ENCODE measurements at regions not wholly inside any gene's neighbourhood (a gene's known extent, or its start where the extent isn't known, plus 50 kb on each side); places are given as distances from the start of the nearest gene placed in this dataset.

- Histone ChIP-seq H4K91ac (replicated peaks; ENCODE audit: insufficient read length, low read length) (no peak overlapping the region), H2AK5ac (ENCODE audit: low read depth, low read length) (no peak overlapping the region), H3K4me1 (replicated peaks in 1 of 4; ENCODE audit: control insufficient read depth in 3 of 4, insufficient read depth in 4 of 4, low read length in 3 of 4) (peaks cover 0 to 4% (median 0%) of the 10 kb centered on the region in 4 experiments; a peak in 1 of 7 replicates)
- no peak for TF ChIP-seq SP4 (IDR thresholded peaks at IDR 0.05; ENCODE audit: low read length)
- no peak for TF ChIP-seq TAF7 (optimal IDR thresholded peaks at IDR 0.05; ENCODE audit: borderline replicate concordance, low read depth, low read length)
- no peak for TF ChIP-seq KDM1A (IDR thresholded peaks at IDR 0.05; ENCODE audit: borderline replicate concordance, low read length)
- TF ChIP-seq, protein P1, sequence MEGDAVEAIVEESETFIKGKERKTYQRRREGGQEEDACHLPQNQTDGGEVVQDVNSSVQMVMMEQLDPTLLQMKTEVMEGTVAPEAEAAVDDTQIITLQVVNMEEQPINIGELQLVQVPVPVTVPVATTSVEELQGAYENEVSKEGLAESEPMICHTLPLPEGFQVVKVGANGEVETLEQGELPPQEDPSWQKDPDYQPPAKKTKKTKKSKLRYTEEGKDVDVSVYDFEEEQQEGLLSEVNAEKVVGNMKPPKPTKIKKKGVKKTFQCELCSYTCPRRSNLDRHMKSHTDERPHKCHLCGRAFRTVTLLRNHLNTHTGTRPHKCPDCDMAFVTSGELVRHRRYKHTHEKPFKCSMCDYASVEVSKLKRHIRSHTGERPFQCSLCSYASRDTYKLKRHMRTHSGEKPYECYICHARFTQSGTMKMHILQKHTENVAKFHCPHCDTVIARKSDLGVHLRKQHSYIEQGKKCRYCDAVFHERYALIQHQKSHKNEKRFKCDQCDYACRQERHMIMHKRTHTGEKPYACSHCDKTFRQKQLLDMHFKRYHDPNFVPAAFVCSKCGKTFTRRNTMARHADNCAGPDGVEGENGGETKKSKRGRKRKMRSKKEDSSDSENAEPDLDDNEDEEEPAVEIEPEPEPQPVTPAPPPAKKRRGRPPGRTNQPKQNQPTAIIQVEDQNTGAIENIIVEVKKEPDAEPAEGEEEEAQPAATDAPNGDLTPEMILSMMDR (IDR thresholded peaks at IDR 0.05; ENCODE audit: control extremely low read depth in 1 of 3, insufficient read depth in 1 of 3, low read depth in 1 of 3, low read length in 3 of 3), result no peak
- no peak for TF ChIP-seq NANOG (IDR thresholded peaks at IDR 0.05; ENCODE audit: insufficient read depth, low read depth, low read length, poor library complexity, severe bottlenecking)
- TF ChIP-seq FOSL1 (IDR thresholded peaks at IDR 0.05; ENCODE audit: insufficient read depth, low read depth, low read length), result no peak
- TF ChIP-seq GABPA (IDR thresholded peaks at IDR 0.05; ENCODE audit: borderline replicate concordance, insufficient read depth, low read length), result no peak
- TF ChIP-seq SIN3A (conservative IDR thresholded peaks at IDR 0.05 in 1 of 2, IDR thresholded peaks at IDR 0.05 in 1 of 2; ENCODE audit: low read depth in 1 of 2, low read length in 2 of 2), result no peak
- no peak for TF ChIP-seq SIRT6 (IDR thresholded peaks at IDR 0.05; ENCODE audit: low read length)
- no peak for TF ChIP-seq SRF (IDR thresholded peaks at IDR 0.05; ENCODE audit: low read depth, low read length)
These were observed 131.0 kb downstream of the PDGFRA start for GRCh38 chr4:54359919-54360650.

More at GRCh38 chr4:54359919-54360650, 131.0 kb downstream of the PDGFRA start:
- Histone ChIP-seq H2BK12ac (ENCODE audit: low read depth, low read length) (no peak overlapping the region), H3K4me2 (ENCODE audit: insufficient read depth in 1 of 2, low read depth in 2 of 2, low read length in 2 of 2) (no peak overlapping the region), H2BK20ac (ENCODE audit: low read length) (no peak overlapping the region), H3K56ac (replicated peaks; ENCODE audit: insufficient read length, low read depth, low read length) (no peak overlapping the region), H3K36me3 (ENCODE audit: control insufficient read depth in 2 of 4, insufficient read depth in 4 of 4, low read length in 3 of 4) (no peaks in the 10 kb centered on the region), H3K9ac (replicated peaks in 1 of 4; ENCODE audit: extremely low read depth in 1 of 4, low read depth in 3 of 4, low read length in 3 of 4) (no peak overlapping the region), H3K4ac (replicated peaks; ENCODE audit: insufficient read length, low read depth, low read length) (no peak overlapping the region), H3K9me3 (ENCODE audit: insufficient read depth in 2 of 2, low read depth in 1 of 2, low read length in 1 of 2) (no peaks in the 10 kb centered on the region), H3K27me3 (replicated peaks in 1 of 4; ENCODE audit: control insufficient read depth in 3 of 4, extremely low read depth in 1 of 4, insufficient read depth in 3 of 4, low read length in 3 of 4) (no peaks in the 10 kb centered on the region), H3K79me2 (ENCODE audit: control insufficient read depth in 1 of 2, insufficient read depth in 2 of 2, low read length in 2 of 2) (no peaks in the 10 kb centered on the region), H3K23me2 (ENCODE audit: low read depth, low read length) (no peaks in the 10 kb centered on the region), H3K79me1 (ENCODE audit: low read depth, low read length) (no peaks in the 10 kb centered on the region), H2BK5ac (ENCODE audit: low read depth, low read length) (no peak overlapping the region), H4K20me1 (replicated peaks in 1 of 2; ENCODE audit: control insufficient read depth in 1 of 2, insufficient read depth in 2 of 2, low read length in 2 of 2) (no peaks in the 10 kb centered on the region), H3K4me3 (ENCODE audit: extremely low read depth in 1 of 4, insufficient read depth in 2 of 4, low read depth in 3 of 4, low read length in 4 of 4) (no peak overlapping the region), H2BK120ac (replicated peaks; ENCODE audit: low read depth, low read length) (no peak overlapping the region), H4K8ac (ENCODE audit: extremely low read depth, insufficient read depth, low read length) (no peak overlapping the region), H3K23ac (ENCODE audit: insufficient read length) (no peak overlapping the region), H3K18ac (ENCODE audit: extremely low read depth, low read length) (no peak overlapping the region), H2AFZ (ENCODE audit: low read length) (no peak overlapping the region), H3K14ac (ENCODE audit: insufficient read length) (no peak overlapping the region), H3K27ac (ENCODE audit: low read depth, low read length) (no peak overlapping the region), H2BK15ac (ENCODE audit: low read length) (no peak overlapping the region), H4K5ac (ENCODE audit: insufficient read length, low read depth, low read length) (no peak overlapping the region)
- no peak for FAIRE-seq
- 85% methylated on average over 5 of the region's 5 CpGs; no CpG with 5 or more reads in 1 of the 2 experiments for WGBS, 2 experiments (ENCODE audit: extremely low coverage in 1 of 2, insufficient coverage in 1 of 2, insufficient read length in 1 of 2, insufficient replicate concordance in 2 of 2, low coverage in 1 of 2, low lambda C conversion rate in 2 of 2, missing lambda C conversion rate in 1 of 2)
- ChIA-PET POLR2A (ENCODE audit: partially characterized antibody) (no interaction called here), CTCF (ENCODE audit: partially characterized antibody) (interaction anchor here (0.8 to 1.0 kb wide), 2 partner anchors 22 to 75 kb away, joined by 3 read pairs; no protein-coding TSS in a partner anchor)
- no peak for DNase-seq (ENCODE audit: low read depth in 1 of 2, low spot score in 2 of 2)
